HG03066 (cell line): ENCODE measurements at regions not wholly inside any gene's neighbourhood (a gene's known extent, or its start where the extent isn't known, plus 50 kb on each side); places are given as distances from the start of the nearest gene placed in this dataset.
"Not testable (repeated sequence)": the region's sequence is repeated elsewhere in the genome, so short reads cannot be mapped to it uniquely, and the experiment has no call there.

Source experiments
- ATAC-seq: cut with Tn5 transposase; IDR thresholded peaks from one replicate; pipeline ENCODE4 v1.9.1; 2021; ENCODE audit warnings: low read depth; ENCODE audit not compliant: unreplicated experiment

DNA sequence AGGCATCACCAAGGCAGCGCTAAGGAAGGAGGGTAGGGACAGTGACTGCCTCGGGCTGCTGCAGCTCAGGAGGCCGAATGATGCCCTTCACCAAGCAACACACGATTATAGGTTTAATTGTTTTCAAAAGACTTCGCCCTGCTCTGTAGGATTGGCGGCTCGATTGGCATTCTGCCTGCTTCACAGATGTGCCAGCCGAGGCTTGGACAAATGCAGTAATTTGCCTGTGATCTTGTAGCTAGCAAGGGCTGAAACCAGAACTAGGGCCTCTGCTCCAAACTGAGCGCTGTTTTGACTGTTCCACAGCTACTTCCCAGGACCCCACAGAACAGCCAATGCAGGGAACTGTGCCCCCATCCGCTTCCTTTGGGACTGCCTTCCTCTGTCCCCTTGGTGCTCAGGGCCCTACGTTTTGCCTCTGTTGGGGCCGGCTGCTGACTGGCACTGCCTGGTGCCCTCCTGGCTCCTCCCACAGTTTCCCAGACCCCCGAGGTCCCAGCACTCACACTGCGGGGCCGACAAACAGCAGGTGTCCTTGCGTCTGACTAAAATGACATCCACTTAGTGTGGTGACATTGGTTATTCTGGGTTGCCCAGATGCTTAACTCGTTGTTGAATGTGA, 62.6 kb upstream of the EN2 start:
- no peak for ATAC-seq

DNA sequence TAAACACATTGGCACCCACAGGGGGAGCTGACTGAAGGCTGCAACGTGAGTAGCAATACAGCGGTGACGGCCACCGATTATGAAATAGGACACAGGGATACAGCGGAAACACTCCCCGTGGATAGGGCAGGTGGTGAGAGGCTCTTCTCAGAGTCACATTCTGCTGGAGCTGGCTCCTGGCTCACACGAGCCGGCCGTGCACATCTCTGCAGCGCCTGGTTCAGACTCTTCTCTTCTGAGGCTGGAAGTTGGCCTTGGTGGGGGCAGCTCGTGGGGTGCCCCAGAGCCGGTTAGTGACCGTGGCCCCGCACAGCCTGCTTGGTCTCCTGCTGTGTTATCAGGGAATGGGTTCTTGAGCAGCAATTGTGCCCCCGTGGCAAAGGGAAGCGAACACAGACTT, 61.3 kb upstream of the EN2 start:
- no peak for ATAC-seq

DNA sequence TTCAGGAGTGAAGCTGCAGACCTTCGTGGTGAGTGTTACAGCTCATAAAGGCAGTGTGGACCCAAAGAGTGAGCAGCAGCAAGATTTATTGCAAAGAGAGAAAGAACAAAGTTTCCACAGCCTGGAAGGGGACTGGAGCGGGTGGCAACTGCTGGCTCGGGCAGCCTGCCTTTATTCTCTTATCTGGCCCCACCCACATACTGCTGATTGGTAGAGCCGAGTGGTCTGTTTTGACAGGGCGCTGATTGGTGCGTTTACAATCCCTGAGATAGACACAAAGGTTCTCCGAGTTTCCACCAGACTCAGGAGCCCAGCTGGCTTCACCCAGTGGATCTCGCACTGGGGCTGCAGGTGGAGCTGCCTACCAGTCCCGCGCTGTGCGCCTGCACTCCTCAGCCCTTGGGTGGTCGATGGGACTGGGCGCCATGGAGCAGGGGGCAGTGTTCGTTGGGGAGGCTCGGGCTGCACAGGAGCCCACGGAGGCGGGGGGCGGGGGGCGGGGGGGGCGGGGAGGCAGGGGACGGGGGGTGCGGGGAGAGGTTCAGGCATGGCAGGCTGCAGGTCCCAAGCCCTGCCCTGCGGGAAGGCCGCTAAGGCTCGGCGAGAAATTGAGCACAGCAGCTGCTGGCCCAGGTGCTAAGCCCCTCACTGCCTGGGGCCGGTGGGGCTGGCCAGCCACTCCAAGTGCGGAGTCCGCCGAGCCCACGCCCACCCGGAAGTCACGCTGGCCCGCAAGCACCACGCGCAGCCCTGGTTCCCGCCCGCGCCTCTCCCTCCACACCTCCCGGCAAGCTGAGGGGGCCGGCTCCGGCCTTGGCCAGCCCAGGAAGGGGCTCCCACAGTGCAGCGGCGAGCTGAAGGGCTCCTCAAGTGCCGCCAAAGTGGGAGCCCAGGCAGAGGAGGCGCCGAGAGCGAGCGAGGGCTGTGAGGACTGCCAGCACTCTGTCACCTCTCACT, 59.9 kb upstream of the EN2 start:
- not testable (repeated sequence) for ATAC-seq

DNA sequence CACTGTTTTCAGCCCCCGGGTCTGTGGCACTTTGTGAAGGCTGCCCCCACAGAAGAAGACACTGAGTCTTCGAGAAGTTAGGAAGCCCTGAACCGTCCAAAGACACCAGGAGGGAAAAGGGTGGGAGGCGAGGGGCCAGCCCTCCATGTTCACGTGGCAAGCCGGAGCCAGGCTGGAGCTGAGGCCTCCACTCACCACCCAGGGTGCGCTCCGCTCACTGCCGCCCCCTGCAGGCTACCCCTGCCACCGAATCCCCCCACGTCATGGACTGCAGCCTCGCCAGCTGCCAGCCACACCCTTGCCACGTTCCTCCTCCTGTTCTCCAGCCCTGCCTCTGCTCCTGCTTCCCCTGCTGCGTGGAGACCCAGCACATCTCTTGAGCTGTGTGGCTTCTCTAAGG, 59.0 kb upstream of the EN2 start:
- no peak for ATAC-seq

DNA sequence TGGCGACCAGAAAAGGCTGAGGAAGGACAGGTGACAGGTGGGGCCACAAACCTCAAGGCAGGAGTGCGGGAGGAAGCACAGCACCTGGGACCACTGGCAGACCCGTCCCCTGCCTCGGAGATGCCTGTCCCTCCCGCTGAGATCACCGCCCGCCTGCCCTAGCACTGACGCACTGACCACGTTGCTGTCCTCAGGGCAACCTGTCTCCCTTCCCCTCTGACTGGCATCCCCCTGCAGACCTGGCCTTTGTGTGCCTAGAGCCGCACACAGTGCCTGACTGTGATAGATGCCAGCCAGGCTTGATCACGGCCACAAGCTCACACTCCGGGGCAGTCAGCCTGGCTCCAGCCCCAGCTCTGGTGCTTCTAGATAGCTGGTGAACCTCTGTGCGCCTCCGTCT, 58.4 kb upstream of the EN2 start:
- no peak for ATAC-seq

DNA sequence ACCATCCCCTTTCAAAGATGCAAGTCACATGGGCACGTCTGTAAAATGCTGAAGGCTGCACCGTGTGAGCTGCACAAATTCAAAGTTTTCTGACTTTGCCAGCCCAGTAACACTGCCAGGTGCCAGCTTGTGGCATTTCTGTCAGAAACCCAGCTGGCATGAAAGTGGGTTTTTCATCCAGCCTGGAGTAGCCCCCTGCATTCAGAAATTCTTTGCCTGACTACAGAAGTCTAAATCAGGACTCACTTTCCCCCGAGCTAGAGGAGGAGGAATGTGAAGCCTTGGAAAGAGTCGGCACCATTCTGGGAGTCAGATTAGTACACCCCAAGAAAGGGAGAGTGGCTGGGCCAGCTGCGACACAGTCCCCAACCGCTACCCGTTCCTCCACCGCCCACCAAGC, 56.7 kb upstream of the EN2 start:
- ATAC-seq = no peak

DNA sequence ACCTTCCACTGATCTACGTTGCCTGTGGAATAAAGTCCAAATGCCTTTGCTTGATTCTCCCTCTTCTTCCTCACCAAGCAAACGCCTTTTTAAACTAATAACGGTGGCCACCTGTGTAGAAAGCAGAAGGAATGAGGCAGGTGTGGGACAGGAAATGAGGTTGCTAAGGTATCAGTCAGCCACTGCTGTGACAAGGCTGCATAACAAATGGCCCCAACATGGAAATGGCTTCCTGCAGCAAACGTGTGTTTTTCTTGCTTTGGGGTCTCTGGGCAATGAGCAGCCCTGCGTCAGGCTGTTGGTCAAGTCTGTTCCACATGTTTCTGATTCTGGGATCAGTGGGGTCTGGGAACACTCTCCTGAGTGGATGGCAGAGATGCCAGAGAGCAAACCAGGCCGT, 56.0 kb upstream of the EN2 start:
- ATAC-seq = no peak

DNA sequence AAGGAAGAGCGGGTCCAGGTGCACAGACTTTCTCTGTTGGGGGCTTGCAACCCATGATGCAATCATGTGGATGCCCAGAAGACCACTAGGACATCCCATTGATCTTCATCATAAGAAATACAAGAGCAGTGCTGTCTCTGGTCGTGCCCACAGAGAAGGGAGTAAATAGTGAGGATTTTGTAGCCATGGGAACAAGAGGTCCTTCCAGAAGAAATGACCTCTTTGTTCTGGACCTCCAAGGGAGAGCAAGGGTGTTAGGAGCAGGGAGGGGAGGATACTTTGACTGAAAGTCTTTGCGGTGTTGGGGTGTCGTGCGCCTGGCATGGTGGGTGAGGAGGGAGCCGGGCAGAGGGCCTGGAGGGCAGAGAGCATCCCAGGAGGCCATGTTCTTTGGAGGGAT, 55.0 kb upstream of the EN2 start:
- no peak for ATAC-seq

DNA sequence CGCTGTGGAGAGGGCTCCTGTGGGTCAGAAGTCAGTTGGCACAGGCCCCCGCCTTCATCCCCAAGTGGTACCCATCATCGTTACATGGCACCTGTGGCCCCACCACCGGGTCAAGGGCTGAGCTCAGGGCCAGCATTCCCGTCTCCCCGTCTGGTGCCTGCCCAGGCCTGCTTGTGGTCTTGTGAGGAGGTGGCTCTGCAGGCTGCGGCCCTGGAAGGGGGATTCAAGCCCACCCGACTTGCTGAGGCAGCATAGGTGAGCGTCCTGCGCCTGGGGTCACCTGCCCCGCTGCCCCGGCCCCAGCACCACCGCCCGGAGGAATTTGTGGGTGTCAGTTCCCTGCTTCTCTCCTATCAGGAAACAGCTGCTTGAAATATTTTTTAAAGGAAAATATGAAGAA, 53.0 kb upstream of the EN2 start:
- ATAC-seq = no peak

DNA sequence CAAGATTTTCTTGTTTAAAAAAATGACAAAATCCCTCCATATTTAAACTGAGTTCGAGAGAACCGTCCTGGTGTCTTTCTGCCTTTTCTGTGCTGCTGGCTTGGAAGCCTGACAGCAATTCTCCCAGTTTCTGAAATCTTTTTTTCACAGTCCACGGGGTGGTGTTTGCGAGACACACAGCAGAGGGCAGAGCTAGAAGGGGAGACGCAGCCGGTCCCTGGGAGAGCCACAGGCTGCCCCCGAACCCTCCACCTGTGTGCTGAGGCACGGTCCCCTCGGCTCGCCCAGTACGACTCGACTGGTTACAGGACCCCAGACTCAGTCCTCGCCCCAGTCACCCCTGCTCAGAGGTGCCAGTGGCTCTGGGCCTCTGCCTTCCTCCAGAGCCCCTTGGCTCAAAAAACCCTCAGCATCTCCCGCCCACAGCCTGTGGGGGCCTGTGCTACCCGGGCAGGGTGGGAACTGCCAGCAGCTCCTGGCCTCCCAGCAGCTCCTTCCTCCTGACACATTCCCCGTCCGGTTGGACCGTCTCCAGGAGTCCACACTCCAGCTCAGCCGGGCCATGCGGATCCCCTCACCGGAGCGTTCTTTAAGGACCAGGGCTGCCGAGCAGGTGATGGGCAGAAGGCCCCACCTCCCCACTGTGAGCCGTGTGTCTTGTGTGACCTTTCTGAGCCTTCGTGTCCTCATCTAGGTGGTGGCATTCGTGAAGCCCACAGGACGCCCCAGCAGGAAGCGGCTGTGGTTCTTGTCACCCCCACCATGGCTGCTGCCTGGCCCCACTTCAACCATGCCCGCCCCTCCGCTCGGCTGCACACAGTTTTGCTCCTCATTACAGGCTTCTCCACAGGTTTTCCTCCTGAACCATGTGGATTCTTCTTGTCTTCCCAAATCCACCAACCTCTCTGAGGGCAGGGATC, 52.3 kb upstream of the EN2 start:
- ATAC-seq = no peak

DNA sequence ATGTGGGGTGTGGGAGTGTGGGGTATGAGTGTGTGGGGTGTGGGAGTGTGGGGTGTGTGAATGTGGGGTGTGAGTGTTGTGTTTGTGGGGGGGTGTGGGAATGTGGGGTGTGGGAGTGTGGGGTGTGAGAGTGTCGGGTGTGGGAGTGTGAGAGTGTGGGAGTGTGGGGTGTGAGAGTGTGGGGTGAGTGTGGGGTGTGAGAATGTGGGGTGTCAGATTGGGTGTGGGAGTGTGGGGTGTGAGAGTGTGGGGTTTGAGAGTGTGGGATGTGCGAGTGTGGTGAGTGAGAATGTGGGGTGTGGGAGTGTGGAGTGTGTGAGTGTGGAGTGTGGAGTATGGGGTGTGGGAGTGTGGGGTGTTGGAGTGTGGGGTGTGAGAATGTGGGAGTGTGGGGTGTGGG, 50.1 kb upstream of the EN2 start:
- ATAC-seq = no peak
